Sigmoid colon (tissue), 4 donors: ENCODE measurements at regions not wholly inside any gene's neighbourhood (a gene's known extent, or its start where the extent isn't known, plus 50 kb on each side); places are given as distances from the start of the nearest gene placed in this dataset.

Source experiments
- CTCF ChIP-seq, 4 experiments: fragments of 450-650 bp in 3 of 4; fragments of 200-600 bp in 1 of 4; IDR thresholded peaks; one replicate each; pipeline ENCODE4 v1.5.1; 2016 to 2019; ENCODE audit warnings: antibody characterized with exemption in 4 of 4, mild to moderate bottlenecking in 3 of 4, moderate library complexity in 2 of 4
- POLR2A ChIP-seq, 2 donors: fragments of 450-650 bp; IDR thresholded peaks; one replicate each; pipeline ENCODE4 v1.6.1; 2016; ENCODE audit warnings: antibody characterized with exemption in 2 of 2, mild to moderate bottlenecking in 2 of 2, moderate library complexity in 2 of 2
- POLR2AphosphoS5 ChIP-seq, 4 donors: sonication (generic); formaldehyde crosslinking; IDR thresholded peaks; one replicate each; pipeline ENCODE4 v1.6.1; 2017; ENCODE audit warnings: antibody characterized with exemption in 4 of 4

- TF ChIP-seq CTCF (IDR thresholded peaks at IDR 0.05), result no peak
- no peak for TF ChIP-seq POLR2A (IDR thresholded peaks at IDR 0.05)
- TF ChIP-seq POLR2AphosphoS5 (IDR thresholded peaks at IDR 0.05), result no peak
Measured at GRCh38 chr5:145110181-145110580, 725.0 kb downstream of the PRELID2 start.
